ENCODE measurements at regions not wholly inside any gene's neighbourhood (a gene's known extent, or its start where the extent isn't known, plus 50 kb on each side); places are given as distances from the start of the nearest gene placed in this dataset.

DNA sequence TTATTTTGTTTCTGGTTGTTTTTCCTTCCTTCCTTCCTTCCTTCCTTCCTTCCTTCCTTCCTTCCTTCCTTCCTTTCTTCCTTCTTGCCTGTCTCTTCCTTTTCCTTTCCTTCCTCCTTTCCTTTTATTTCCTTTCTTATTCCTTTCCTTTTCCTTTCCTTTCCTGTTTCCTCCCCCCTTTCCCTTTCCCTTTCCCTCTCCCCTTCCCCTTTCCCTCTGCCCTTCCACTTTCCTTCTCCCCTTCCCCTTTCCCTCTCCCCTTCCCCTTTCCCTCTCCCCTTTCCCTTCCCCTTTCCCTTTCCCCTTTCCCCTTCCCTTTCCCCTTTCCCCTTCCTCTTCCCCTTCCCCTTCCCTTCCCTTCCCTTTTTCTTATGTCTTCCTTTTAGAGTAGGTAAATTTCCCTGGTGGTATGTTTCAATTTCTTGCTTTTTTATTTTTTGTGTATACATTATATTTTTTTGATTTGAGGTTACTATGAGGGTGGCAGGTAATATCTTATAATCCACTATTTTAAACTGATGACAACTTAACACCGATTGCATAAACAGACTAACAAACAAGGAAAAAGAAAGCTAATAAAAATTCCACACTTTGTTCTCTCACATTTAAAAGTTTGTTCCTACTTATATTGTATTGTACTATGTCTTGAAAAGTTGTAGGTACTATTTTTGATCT is 311.0 kb upstream of the FSHR start:
- no peak overlapping the region for H3K4me3 ChIP-seq (replicated peaks; ENCODE audit: insufficient read depth, low read length)
- no peak for DNase-seq (ENCODE audit: low read depth in 1 of 2, low spot score in 1 of 2)
- no peak overlapping the region for H3K27ac ChIP-seq (replicated peaks)
- H3K27me3 ChIP-seq (ENCODE audit: insufficient read depth, poor library complexity, severe bottlenecking): no peaks in the 10 kb centered on the region
- TF ChIP-seq REST (IDR thresholded peaks at IDR 0.05; ENCODE audit: insufficient replicate concordance, low read depth): no peak
- TF ChIP-seq SPI1 (IDR thresholded peaks at IDR 0.05; ENCODE audit: borderline replicate concordance, low read depth): no peak
- no peak for TF ChIP-seq CTCF (IDR thresholded peaks at IDR 0.05; ENCODE audit: insufficient read depth, low read length)
- no peak for TF ChIP-seq POLR2AphosphoS5 (IDR thresholded peaks at IDR 0.05; ENCODE audit: low read depth)
- TF ChIP-seq GABPA (IDR thresholded peaks at IDR 0.05; ENCODE audit: low read depth): no peak

- TF ChIP-seq REST (IDR thresholded peaks at IDR 0.05; ENCODE audit: insufficient replicate concordance, low read depth) (no peak), POLR2AphosphoS5 (IDR thresholded peaks at IDR 0.05; ENCODE audit: low read depth) (no peak), SPI1 (IDR thresholded peaks at IDR 0.05; ENCODE audit: borderline replicate concordance, low read depth) (no peak), GABPA (IDR thresholded peaks at IDR 0.05; ENCODE audit: low read depth) (no peak), CTCF (IDR thresholded peaks at IDR 0.05; ENCODE audit: insufficient read depth, low read length) (no peak)
- no peak overlapping the region for H3K27ac ChIP-seq (replicated peaks)
- H3K4me3 ChIP-seq (replicated peaks; ENCODE audit: insufficient read depth, low read length): no peak overlapping the region
- H3K27me3 ChIP-seq (ENCODE audit: insufficient read depth, poor library complexity, severe bottlenecking): no peaks in the 10 kb centered on the region
- DNase-seq (ENCODE audit: low read depth in 1 of 2, low spot score in 1 of 2): no peak
These were observed 305.1 kb upstream of the FSHR start for GRCh38 chr2:49459314-49459993.

DNA sequence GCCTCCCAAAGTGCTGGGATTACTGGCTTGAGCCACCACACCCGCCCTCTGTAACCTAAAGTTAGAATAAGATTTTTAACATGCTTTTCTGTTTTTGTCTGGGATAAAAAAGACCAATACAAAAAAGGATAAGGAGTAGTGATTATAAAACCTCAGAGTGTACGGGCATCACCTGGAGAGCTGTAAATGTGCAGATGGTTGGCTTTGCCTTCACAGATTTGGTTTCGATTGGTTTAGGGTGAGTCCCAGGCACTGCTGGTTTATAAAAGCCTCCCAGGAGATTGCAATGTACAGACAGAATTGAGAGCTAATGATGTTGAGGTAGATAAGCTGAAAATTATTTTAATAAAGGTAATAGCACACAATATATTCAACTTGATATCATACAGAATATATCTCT is 289.7 kb upstream of the FSHR start:
- no peak for DNase-seq (ENCODE audit: low read depth in 1 of 2, low spot score in 1 of 2)
- Histone ChIP-seq H3K27ac (replicated peaks) (no peak overlapping the region), H3K4me3 (replicated peaks; ENCODE audit: insufficient read depth, low read length) (no peak overlapping the region), H3K27me3 (ENCODE audit: insufficient read depth, poor library complexity, severe bottlenecking) (no peaks in the 10 kb centered on the region)
- no peak for TF ChIP-seq POLR2AphosphoS5 (IDR thresholded peaks at IDR 0.05; ENCODE audit: low read depth)
- no peak for TF ChIP-seq REST (IDR thresholded peaks at IDR 0.05; ENCODE audit: insufficient replicate concordance, low read depth)
- TF ChIP-seq CTCF (IDR thresholded peaks at IDR 0.05; ENCODE audit: insufficient read depth, low read length): no peak
- TF ChIP-seq SPI1 (IDR thresholded peaks at IDR 0.05; ENCODE audit: borderline replicate concordance, low read depth): no peak
- no peak for TF ChIP-seq GABPA (IDR thresholded peaks at IDR 0.05; ENCODE audit: low read depth)
